PC-9 (cell line): ENCODE measurements at regions not wholly inside any gene's neighbourhood (a gene's known extent, or its start where the extent isn't known, plus 50 kb on each side); places are given as distances from the start of the nearest gene placed in this dataset.

Source experiments
- BruUV-seq: library from RNA; stranded (reverse); fragments of 400-500 nt; replicated peaks from 2 replicates; lab custom pipeline; 2021; lab: Mats Ljungman, UMichigan
- CTCF ChIA-PET: fragments of 300-600 bp; sonication (Branson Sonifier 250); formaldehyde crosslinking; loops from one replicate; lab custom pipeline; 2022; ENCODE audit warnings: antibody characterized with exemption; lab: Charles Lee
- POLR2A ChIA-PET: fragments of 300-600 bp; sonication (Branson Sonifier 250); formaldehyde crosslinking; loops from one replicate; lab custom pipeline; 2022; ENCODE audit warnings: antibody characterized with exemption; ENCODE audit not compliant: unreplicated experiment; lab: Charles Lee
- DNase-seq, 2 experiments: peaks; one replicate each; pipeline versions ENCODE4 v3.0.0 to v3.0.0-alpha.2; 2015 to 2022; ENCODE audit warnings: mixed read lengths in 1 of 2
- H2AFZ ChIP-seq: fragments of 200-600 bp; sonication (generic); 2 replicates; pipeline ENCODE4 v1.8.1; 2017; ENCODE audit warnings: antibody characterized with exemption
- H3F3A ChIP-seq: fragments of 200-600 bp; sonication (generic); 2 replicates; pipeline ENCODE4 v1.8.1; 2017; ENCODE audit warnings: antibody characterized with exemption, mild to moderate bottlenecking, low read depth; ENCODE audit not compliant: insufficient read depth
- H3K27ac ChIP-seq: fragments of 200-600 bp; sonication (generic); 2 replicates; pipeline ENCODE4 v1.6.1; 2016; ENCODE audit warnings: mixed run types
- H3K27me3 ChIP-seq: fragments of 200-600 bp; sonication (generic); 2 replicates; pipeline ENCODE4 v1.6.1; 2016; ENCODE audit warnings: low read depth, mixed run types; ENCODE audit not compliant: insufficient read depth
- H3K36me3 ChIP-seq: fragments of 200-600 bp; sonication (generic); 2 replicates; pipeline ENCODE4 v1.6.1; 2016; ENCODE audit warnings: low read depth, mixed run types
- H3K4me1 ChIP-seq: fragments of 200-600 bp; sonication (generic); replicated peaks from 2 replicates; pipeline ENCODE4 v1.6.1; 2016; ENCODE audit warnings: mixed run types; ENCODE audit not compliant: insufficient read depth
- H3K4me2 ChIP-seq: fragments of 200-600 bp; sonication (generic); 2 replicates; pipeline ENCODE4 v1.6.1; 2017; ENCODE audit warnings: mixed run types
- H3K4me3 ChIP-seq: fragments of 200-600 bp; sonication (generic); 2 replicates; pipeline ENCODE4 v1.6.1; 2016; ENCODE audit warnings: mixed run types
- H3K79me2 ChIP-seq: fragments of 200-600 bp; sonication (generic); 2 replicates; pipeline ENCODE4 v1.6.1; 2017; ENCODE audit warnings: low read depth, mixed run types
- H3K9me2 ChIP-seq: fragments of 200-600 bp; sonication (generic); 2 replicates; pipeline ENCODE4 v1.8.1; 2017; ENCODE audit warnings: mild to moderate bottlenecking; ENCODE audit not compliant: insufficient read depth
- H3K9me3 ChIP-seq: fragments of 200-600 bp; sonication (generic); 2 replicates; pipeline ENCODE4 v1.8.1; 2016; ENCODE audit warnings: low read depth; ENCODE audit not compliant: insufficient read depth
- H4K20me1 ChIP-seq: fragments of 200-600 bp; sonication (generic); 2 replicates; pipeline ENCODE4 v1.8.1; 2017; ENCODE audit not compliant: insufficient read depth
- EZH2 ChIP-seq: fragments of 200-600 bp; sonication (generic); IDR thresholded peaks from 2 replicates; pipeline ENCODE4 v1.8.0; 2017; ENCODE audit warnings: antibody characterized with exemption, low read depth
- intact Hi-C: fragments of 100-400 bp; cut with micrococcal nuclease; formaldehyde crosslinking; loops from one replicate; pipeline ENCODE4 v1.10.0; 2022; ENCODE audit not compliant: unreplicated experiment
- TF ChIP-seq, protein P1 (sequence below): fragments of 200-600 bp; sonication (generic); conservative IDR thresholded peaks from 2 replicates; pipeline ENCODE4 v1.6.1; 2017; ENCODE audit warnings: mixed run types, antibody characterized with exemption, mild to moderate bottlenecking, moderate library complexity

DNA sequence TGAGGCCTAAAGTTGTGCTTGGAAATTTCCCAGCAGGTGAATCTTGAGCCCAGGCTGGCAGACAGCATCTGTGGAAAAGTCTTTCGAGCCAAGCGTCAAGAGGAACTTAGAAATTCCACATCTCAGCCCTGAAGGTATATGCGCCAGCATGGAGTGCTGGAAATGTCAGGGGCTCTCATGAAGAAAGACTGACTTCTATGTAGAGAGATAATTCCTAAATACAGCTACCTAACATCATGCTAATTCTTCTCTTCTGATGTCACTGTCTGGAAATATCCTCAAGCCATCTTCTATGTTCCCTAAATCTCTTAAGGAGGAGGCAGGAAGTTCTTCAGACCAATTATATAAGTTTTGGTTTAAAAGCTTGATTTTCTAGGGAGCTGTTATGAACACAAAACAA is 492.4 kb upstream of the MARCKS start:
- ChIA-PET CTCF (no interaction called here), POLR2A (interaction anchor here (0.7 kb wide), 1 partner anchor 1255 kb away, joined by 18 read pairs; no protein-coding TSS in a partner anchor)
- TF ChIP-seq EZH2, result no peak
- TF ChIP-seq, protein P1, sequence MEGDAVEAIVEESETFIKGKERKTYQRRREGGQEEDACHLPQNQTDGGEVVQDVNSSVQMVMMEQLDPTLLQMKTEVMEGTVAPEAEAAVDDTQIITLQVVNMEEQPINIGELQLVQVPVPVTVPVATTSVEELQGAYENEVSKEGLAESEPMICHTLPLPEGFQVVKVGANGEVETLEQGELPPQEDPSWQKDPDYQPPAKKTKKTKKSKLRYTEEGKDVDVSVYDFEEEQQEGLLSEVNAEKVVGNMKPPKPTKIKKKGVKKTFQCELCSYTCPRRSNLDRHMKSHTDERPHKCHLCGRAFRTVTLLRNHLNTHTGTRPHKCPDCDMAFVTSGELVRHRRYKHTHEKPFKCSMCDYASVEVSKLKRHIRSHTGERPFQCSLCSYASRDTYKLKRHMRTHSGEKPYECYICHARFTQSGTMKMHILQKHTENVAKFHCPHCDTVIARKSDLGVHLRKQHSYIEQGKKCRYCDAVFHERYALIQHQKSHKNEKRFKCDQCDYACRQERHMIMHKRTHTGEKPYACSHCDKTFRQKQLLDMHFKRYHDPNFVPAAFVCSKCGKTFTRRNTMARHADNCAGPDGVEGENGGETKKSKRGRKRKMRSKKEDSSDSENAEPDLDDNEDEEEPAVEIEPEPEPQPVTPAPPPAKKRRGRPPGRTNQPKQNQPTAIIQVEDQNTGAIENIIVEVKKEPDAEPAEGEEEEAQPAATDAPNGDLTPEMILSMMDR, result no peak
- BruUV-seq, result no TSS peak
- no peak for DNase-seq
- Histone ChIP-seq H3K4me2 (no peak overlapping the region), H3K4me1 (peaks cover 34% of the 10 kb centered on the region), H3K4me3 (no peak overlapping the region), H3K36me3 (no peaks in the 10 kb centered on the region), H3K27me3 (no peaks in the 10 kb centered on the region), H3K79me2 (no peaks in the 10 kb centered on the region), H3K27ac (no peak overlapping the region), H3F3A (no peaks in the 10 kb centered on the region), H2AFZ (no peak overlapping the region), H3K9me3 (peaks cover 12% of the 10 kb centered on the region), H3K9me2 (no peaks in the 10 kb centered on the region), H4K20me1 (no peaks in the 10 kb centered on the region)
- intact Hi-C loops, result no loop called here

DNA sequence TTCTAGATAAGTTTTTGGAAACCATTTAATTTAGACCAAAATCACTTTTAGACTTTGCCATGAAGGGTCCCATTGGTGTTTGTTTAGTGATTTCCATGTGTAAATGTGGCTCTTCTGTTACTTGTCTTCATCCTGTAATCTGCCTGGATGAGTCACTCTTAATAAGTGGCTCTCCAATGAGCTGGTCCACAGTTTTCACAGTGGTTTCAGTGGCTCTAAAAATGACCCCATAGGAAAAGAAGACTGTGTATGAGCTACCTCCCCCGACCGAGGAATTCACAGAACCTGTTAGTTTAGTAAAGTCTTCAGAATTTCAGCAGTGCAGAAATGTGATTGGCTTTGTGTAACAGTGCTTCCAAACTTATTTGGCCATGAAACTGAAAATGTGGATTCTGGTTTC is 492.0 kb upstream of the MARCKS start:
- Histone ChIP-seq H3K4me3 (no peak overlapping the region), H3K27ac (no peak overlapping the region), H3K79me2 (no peaks in the 10 kb centered on the region), H3K9me3 (peaks cover 12% of the 10 kb centered on the region), H3F3A (no peaks in the 10 kb centered on the region), H3K27me3 (no peaks in the 10 kb centered on the region), H3K36me3 (no peaks in the 10 kb centered on the region), H3K4me1 (peaks cover 30% of the 10 kb centered on the region), H4K20me1 (no peaks in the 10 kb centered on the region), H3K4me2 (no peak overlapping the region), H3K9me2 (no peaks in the 10 kb centered on the region), H2AFZ (no peak overlapping the region)
- no peak for DNase-seq
- intact Hi-C loops, result no loop called here
- BruUV-seq, result no TSS peak
- TF ChIP-seq EZH2, result no peak
- TF ChIP-seq, protein P1, result no peak
- POLR2A ChIA-PET, result interaction anchor here (0.7 kb wide), 1 partner anchor 1255 kb away, joined by 18 read pairs; no protein-coding TSS in a partner anchor
- CTCF ChIA-PET, result no interaction called here

DNA sequence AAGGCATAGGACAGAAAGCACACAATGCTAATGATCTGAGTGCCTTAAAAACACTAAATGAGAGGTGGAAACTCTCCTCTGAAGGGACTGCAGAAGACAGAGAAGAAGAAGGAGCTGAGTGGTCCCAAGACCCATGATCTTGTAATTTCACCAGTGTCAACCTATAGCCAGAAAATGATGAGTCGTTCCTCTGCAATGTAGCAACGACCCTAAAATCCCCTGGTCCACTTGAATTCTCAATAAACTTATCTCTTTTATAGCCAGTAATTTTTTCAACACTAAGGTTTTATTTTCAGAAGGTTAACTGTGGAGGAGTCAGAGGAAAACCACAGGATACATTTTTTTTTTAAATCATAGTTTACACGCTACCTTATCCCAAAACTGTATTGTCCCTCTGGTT is 490.6 kb upstream of the MARCKS start:
- no TSS peak for BruUV-seq
- no peaks in the 10 kb centered on the region for H3K9me2 ChIP-seq
- H2AFZ ChIP-seq, result no peak overlapping the region
- no peak overlapping the region for H3K27ac ChIP-seq
- no peak overlapping the region for H3K4me2 ChIP-seq
- no peaks in the 10 kb centered on the region for H3K36me3 ChIP-seq
- H3K79me2 ChIP-seq, result no peaks in the 10 kb centered on the region
- peaks cover 18% of the 10 kb centered on the region for H3K4me1 ChIP-seq
- no peak for DNase-seq
- TF ChIP-seq, protein P1, result no peak
- no peak for TF ChIP-seq EZH2
- H3K4me3 ChIP-seq, result no peak overlapping the region
- H3K9me3 ChIP-seq, result peaks cover 12% of the 10 kb centered on the region
- no peaks in the 10 kb centered on the region for H3K27me3 ChIP-seq
- intact Hi-C loops, result no loop called here
- CTCF ChIA-PET, result no interaction called here
- H4K20me1 ChIP-seq, result no peaks in the 10 kb centered on the region
- H3F3A ChIP-seq, result no peaks in the 10 kb centered on the region
- POLR2A ChIA-PET, result no interaction called here
